ENCODE measurements at regions not wholly inside any gene's neighbourhood (a gene's known extent, or its start where the extent isn't known, plus 50 kb on each side); places are given as distances from the start of the nearest gene placed in this dataset.

DNA sequence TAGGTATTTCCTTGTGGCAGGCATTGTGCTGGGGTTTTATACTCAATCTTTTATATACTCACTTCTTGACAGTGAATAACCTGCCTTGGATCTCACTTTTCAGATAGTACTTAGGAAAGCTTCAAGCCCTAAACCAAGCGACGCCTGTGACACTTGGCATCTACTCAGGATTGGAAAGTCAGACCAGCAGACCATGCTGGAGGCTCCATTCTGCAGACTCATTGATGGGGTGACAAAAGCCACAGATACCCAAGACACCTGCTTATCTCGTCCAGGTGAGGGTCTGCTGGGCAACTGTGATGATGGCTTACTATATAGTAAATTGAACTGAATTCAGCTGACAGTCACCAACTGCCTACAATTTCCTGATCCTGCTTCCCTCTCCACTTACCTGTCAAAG is 79.4 kb upstream of the MRPS22 start:
- H3K9ac ChIP-seq (ENCODE audit: low read depth, low read length), result no peak overlapping the region
- H3K27ac ChIP-seq (ENCODE audit: low read length), result no peak overlapping the region
- no peaks in the 10 kb centered on the region for H3K9me3 ChIP-seq (ENCODE audit: insufficient read depth, low read length, severe bottlenecking)
- no peak overlapping the region for H3K4me2 ChIP-seq (ENCODE audit: insufficient read depth, low read length)
- no peaks in the 10 kb centered on the region for H3K79me2 ChIP-seq (ENCODE audit: insufficient read depth, low read length)
- no peaks in the 10 kb centered on the region for H3K36me3 ChIP-seq (ENCODE audit: insufficient read depth, low read length)
- no peak for ATAC-seq (ENCODE audit: insufficient read depth, low read depth)
- H3K27me3 ChIP-seq (ENCODE audit: insufficient read depth, low read length, poor library complexity), result no peaks in the 10 kb centered on the region
- H3K4me1 ChIP-seq (ENCODE audit: insufficient read depth, low read length), result no peaks in the 10 kb centered on the region
- H3K4me3 ChIP-seq (ENCODE audit: low read depth in 1 of 2, low read length in 2 of 2), result no peak overlapping the region
- DNase-seq, result no peak
- TF ChIP-seq EZH2 (IDR thresholded peaks at IDR 0.05; ENCODE audit: borderline replicate concordance, low read depth, low read length, severe bottlenecking) (no peak), CTCF (IDR thresholded peaks at IDR 0.05; ENCODE audit: borderline replicate concordance, extremely low read depth, low read length, poor library complexity, severe bottlenecking) (no peak)
- no peaks in the 10 kb centered on the region for H4K20me1 ChIP-seq (ENCODE audit: insufficient read depth, low read length)
- H2AFZ ChIP-seq (ENCODE audit: low read depth, low read length), result no peak overlapping the region

DNA sequence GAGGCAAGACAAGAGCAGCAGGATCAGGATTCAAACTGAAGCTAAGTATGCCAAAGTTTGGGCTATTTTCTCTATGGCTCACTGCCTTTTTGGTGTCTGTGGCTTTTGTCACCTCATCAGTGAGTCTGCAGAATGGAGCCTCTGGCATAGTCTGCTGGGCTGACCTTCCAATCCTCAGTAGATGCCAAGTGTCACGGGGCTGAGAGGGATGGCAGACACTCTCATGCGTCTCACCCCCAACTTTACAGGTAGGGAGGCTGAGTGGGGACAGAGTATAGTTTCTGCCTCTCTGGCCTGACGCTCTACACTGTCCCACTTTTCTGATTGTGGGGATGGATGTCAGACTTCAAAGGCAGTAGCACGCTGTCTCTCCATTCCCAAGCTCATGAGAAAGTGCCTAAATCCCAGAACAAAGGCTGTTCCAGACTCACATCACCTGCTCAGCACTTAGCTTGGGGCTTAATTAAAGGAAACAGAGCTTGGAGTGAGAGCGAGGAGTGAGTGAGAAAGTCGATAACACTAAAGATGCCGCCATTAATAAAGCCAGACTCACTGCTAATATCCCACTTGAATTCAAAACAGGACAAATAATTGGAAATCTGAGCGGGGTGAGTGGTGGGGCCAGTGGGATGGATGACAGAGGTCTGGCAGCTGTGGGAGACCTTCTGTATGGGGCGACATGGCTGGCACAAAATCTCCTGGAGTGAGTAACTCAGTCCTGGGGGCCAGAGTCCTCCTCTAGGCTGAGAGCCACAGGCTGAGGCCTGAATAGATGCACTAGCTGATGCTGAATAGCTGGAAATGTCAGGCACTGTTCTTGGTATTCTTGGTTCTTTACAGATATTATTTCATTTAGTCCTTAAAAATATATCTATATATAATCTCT is 78.4 kb upstream of the MRPS22 start:
- Histone ChIP-seq H3K4me3 (ENCODE audit: low read depth in 1 of 2, low read length in 2 of 2) (no peak overlapping the region), H4K20me1 (ENCODE audit: insufficient read depth, low read length) (no peaks in the 10 kb centered on the region), H3K27me3 (ENCODE audit: insufficient read depth, low read length, poor library complexity) (no peaks in the 10 kb centered on the region), H3K9ac (ENCODE audit: low read depth, low read length) (no peak overlapping the region), H3K4me2 (ENCODE audit: insufficient read depth, low read length) (no peak overlapping the region), H3K4me1 (ENCODE audit: insufficient read depth, low read length) (no peaks in the 10 kb centered on the region), H2AFZ (ENCODE audit: low read depth, low read length) (no peak overlapping the region), H3K36me3 (ENCODE audit: insufficient read depth, low read length) (no peaks in the 10 kb centered on the region), H3K9me3 (ENCODE audit: insufficient read depth, low read length, severe bottlenecking) (no peaks in the 10 kb centered on the region), H3K27ac (ENCODE audit: low read length) (no peak overlapping the region), H3K79me2 (ENCODE audit: insufficient read depth, low read length) (no peaks in the 10 kb centered on the region)
- no peak for DNase-seq
- no peak for ATAC-seq (ENCODE audit: insufficient read depth, low read depth)
- TF ChIP-seq CTCF (IDR thresholded peaks at IDR 0.05; ENCODE audit: borderline replicate concordance, extremely low read depth, low read length, poor library complexity, severe bottlenecking), result no peak

- no peak overlapping the region for H3K9ac ChIP-seq (ENCODE audit: low read depth, low read length)
- H3K9me3 ChIP-seq (ENCODE audit: insufficient read depth, low read length, severe bottlenecking), result no peaks in the 10 kb centered on the region
- ATAC-seq (ENCODE audit: insufficient read depth, low read depth) (no peak), DNase-seq (no peak)
- H3K79me2 ChIP-seq (ENCODE audit: insufficient read depth, low read length), result no peaks in the 10 kb centered on the region
- no peak overlapping the region for H3K4me3 ChIP-seq (ENCODE audit: low read depth in 1 of 2, low read length in 2 of 2)
- H4K20me1 ChIP-seq (ENCODE audit: insufficient read depth, low read length), result no peaks in the 10 kb centered on the region
- H3K27me3 ChIP-seq (ENCODE audit: insufficient read depth, low read length, poor library complexity), result peaks cover 3% of the 10 kb centered on the region
- no peak overlapping the region for H3K27ac ChIP-seq (ENCODE audit: low read length)
- H3K36me3 ChIP-seq (ENCODE audit: insufficient read depth, low read length), result no peaks in the 10 kb centered on the region
- no peaks in the 10 kb centered on the region for H3K4me1 ChIP-seq (ENCODE audit: insufficient read depth, low read length)
- TF ChIP-seq EZH2 (IDR thresholded peaks at IDR 0.05; ENCODE audit: borderline replicate concordance, low read depth, low read length, severe bottlenecking), result no peak
- no peak for TF ChIP-seq CTCF (IDR thresholded peaks at IDR 0.05; ENCODE audit: borderline replicate concordance, extremely low read depth, low read length, poor library complexity, severe bottlenecking)
- H2AFZ ChIP-seq (ENCODE audit: low read depth, low read length), result no peak overlapping the region
- H3K4me2 ChIP-seq (ENCODE audit: insufficient read depth, low read length), result no peak overlapping the region
Measured at GRCh38 chr3:139267300-139268246, 76.2 kb upstream of the MRPS22 start.

All from DND-41 (cell line).